ENCODE measurements at regions not wholly inside any gene's neighbourhood (a gene's known extent, or its start where the extent isn't known, plus 50 kb on each side); places are given as distances from the start of the nearest gene placed in this dataset.

DNA sequence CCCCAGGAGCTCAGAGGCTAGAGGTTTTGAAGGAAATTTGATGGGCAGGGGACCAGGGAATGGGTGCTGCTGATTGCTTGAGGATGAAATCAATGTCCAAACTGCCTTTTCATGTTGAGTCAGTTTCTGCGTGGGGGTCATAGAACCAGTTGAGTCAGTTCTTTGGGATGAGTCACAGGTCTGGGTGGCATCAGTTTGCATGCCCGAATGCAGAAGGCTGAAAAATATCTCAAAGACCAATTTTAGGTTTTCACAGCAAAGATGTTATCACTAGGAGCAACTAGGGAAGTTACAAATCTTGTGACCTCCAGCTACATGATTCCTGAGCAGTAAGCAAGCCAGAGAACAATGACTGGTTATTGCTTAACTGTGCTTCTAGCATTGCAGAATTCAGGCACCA, 1135.1 kb upstream of the CRIM1 start:
- Histone ChIP-seq H3K27me3 (ENCODE audit: insufficient read depth, low read depth, low read length) (no peaks in the 10 kb centered on the region), H4K20me1 (ENCODE audit: insufficient read depth) (no peaks in the 10 kb centered on the region), H3K4me3 (ENCODE audit: low read length) (no peak overlapping the region), H3K27ac (ENCODE audit: low read length) (no peak overlapping the region), H3K9me3 (ENCODE audit: low read length) (no peaks in the 10 kb centered on the region), H3K36me3 (ENCODE audit: insufficient read depth, low read length) (no peaks in the 10 kb centered on the region), H2AFZ (ENCODE audit: low read depth, low read length) (no peak overlapping the region), H3K79me2 (replicated peaks; ENCODE audit: insufficient read depth, low read length) (no peaks in the 10 kb centered on the region), H3K9ac (ENCODE audit: low read length) (no peak overlapping the region), H3K9me2 (ENCODE audit: insufficient read depth, low read length) (no peaks in the 10 kb centered on the region), H3K4me2 (ENCODE audit: low read length) (no peak overlapping the region), H3F3A (ENCODE audit: insufficient read depth, low read length, poor library complexity, severe bottlenecking) (no peaks in the 10 kb centered on the region)
- no peak for TF ChIP-seq EP300 (conservative IDR thresholded peaks at IDR 0.05; ENCODE audit: poor library complexity, severe bottlenecking)
- no peak for TF ChIP-seq POLR2AphosphoS5 (IDR thresholded peaks at IDR 0.05)
- no peak for TF ChIP-seq TAF1 (IDR thresholded peaks at IDR 0.05; ENCODE audit: low read depth)
- TF ChIP-seq, protein P1, sequence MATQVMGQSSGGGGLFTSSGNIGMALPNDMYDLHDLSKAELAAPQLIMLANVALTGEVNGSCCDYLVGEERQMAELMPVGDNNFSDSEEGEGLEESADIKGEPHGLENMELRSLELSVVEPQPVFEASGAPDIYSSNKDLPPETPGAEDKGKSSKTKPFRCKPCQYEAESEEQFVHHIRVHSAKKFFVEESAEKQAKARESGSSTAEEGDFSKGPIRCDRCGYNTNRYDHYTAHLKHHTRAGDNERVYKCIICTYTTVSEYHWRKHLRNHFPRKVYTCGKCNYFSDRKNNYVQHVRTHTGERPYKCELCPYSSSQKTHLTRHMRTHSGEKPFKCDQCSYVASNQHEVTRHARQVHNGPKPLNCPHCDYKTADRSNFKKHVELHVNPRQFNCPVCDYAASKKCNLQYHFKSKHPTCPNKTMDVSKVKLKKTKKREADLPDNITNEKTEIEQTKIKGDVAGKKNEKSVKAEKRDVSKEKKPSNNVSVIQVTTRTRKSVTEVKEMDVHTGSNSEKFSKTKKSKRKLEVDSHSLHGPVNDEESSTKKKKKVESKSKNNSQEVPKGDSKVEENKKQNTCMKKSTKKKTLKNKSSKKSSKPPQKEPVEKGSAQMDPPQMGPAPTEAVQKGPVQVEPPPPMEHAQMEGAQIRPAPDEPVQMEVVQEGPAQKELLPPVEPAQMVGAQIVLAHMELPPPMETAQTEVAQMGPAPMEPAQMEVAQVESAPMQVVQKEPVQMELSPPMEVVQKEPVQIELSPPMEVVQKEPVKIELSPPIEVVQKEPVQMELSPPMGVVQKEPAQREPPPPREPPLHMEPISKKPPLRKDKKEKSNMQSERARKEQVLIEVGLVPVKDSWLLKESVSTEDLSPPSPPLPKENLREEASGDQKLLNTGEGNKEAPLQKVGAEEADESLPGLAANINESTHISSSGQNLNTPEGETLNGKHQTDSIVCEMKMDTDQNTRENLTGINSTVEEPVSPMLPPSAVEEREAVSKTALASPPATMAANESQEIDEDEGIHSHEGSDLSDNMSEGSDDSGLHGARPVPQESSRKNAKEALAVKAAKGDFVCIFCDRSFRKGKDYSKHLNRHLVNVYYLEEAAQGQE (IDR thresholded peaks at IDR 0.05; ENCODE audit: borderline replicate concordance) = no peak

DNA sequence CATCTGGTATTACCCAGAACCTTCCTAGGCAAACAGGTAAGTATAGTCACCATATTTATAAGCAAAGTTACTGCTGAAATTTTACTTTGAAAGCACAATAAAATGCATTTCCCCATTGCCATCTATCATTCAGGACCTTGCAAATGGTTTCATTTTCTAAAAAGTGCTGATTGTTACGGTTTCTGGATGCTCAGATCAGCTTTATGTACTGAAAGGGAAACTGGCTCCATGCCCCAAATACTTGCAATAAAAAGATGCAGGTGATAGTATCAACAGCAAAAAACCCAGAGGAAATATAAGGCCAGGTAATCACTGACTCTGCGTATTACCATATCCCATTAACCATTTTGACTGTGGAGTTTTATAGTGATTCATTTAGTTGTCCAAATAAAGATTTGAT, 1150.7 kb upstream of the CRIM1 start:
- Histone ChIP-seq H3K9ac (ENCODE audit: low read length) (no peak overlapping the region), H3F3A (ENCODE audit: insufficient read depth, low read length, poor library complexity, severe bottlenecking) (no peaks in the 10 kb centered on the region), H3K9me2 (ENCODE audit: insufficient read depth, low read length) (no peaks in the 10 kb centered on the region), H2AFZ (ENCODE audit: low read depth, low read length) (no peak overlapping the region), H3K9me3 (ENCODE audit: low read length) (no peaks in the 10 kb centered on the region), H3K36me3 (ENCODE audit: insufficient read depth, low read length) (no peaks in the 10 kb centered on the region), H3K27me3 (ENCODE audit: insufficient read depth, low read depth, low read length) (no peaks in the 10 kb centered on the region), H4K20me1 (ENCODE audit: insufficient read depth) (no peaks in the 10 kb centered on the region), H3K79me2 (replicated peaks; ENCODE audit: insufficient read depth, low read length) (no peaks in the 10 kb centered on the region), H3K4me2 (ENCODE audit: low read length) (no peak overlapping the region), H3K27ac (ENCODE audit: low read length) (no peak overlapping the region), H3K4me3 (ENCODE audit: low read length) (no peak overlapping the region)
- TF ChIP-seq, protein P1 (IDR thresholded peaks at IDR 0.05; ENCODE audit: borderline replicate concordance) = no peak
- TF ChIP-seq EP300 (conservative IDR thresholded peaks at IDR 0.05; ENCODE audit: poor library complexity, severe bottlenecking) (no peak), SMC3 (conservative IDR thresholded peaks at IDR 0.05; ENCODE audit: poor library complexity) (no peak), MXI1 (conservative IDR thresholded peaks at IDR 0.05; ENCODE audit: poor library complexity, severe bottlenecking) (no peak), TAF1 (IDR thresholded peaks at IDR 0.05; ENCODE audit: low read depth) (no peak), RAD21 (conservative IDR thresholded peaks at IDR 0.05) (no peak), POLR2AphosphoS5 (IDR thresholded peaks at IDR 0.05) (no peak), EZH2 (IDR thresholded peaks at IDR 0.05; ENCODE audit: borderline replicate concordance, insufficient read depth, low read length, poor library complexity, severe bottlenecking) (no peak)
- TF ChIP-seq, protein P2, sequence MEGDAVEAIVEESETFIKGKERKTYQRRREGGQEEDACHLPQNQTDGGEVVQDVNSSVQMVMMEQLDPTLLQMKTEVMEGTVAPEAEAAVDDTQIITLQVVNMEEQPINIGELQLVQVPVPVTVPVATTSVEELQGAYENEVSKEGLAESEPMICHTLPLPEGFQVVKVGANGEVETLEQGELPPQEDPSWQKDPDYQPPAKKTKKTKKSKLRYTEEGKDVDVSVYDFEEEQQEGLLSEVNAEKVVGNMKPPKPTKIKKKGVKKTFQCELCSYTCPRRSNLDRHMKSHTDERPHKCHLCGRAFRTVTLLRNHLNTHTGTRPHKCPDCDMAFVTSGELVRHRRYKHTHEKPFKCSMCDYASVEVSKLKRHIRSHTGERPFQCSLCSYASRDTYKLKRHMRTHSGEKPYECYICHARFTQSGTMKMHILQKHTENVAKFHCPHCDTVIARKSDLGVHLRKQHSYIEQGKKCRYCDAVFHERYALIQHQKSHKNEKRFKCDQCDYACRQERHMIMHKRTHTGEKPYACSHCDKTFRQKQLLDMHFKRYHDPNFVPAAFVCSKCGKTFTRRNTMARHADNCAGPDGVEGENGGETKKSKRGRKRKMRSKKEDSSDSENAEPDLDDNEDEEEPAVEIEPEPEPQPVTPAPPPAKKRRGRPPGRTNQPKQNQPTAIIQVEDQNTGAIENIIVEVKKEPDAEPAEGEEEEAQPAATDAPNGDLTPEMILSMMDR (IDR thresholded peaks at IDR 0.05; ENCODE audit: poor library complexity, severe bottlenecking) = no peak
